GM19240 (cell line): ENCODE measurements at regions not wholly inside any gene's neighbourhood (a gene's known extent, or its start where the extent isn't known, plus 50 kb on each side); places are given as distances from the start of the nearest gene placed in this dataset.
"Not testable (repeated sequence)": the region's sequence is repeated elsewhere in the genome, so short reads cannot be mapped to it uniquely, and the experiment has no call there.

Source experiments
- DNase-seq: peaks from one replicate; pipeline ENCODE4 v3.0.0; 2011; ENCODE audit warnings: low spot score; ENCODE audit not compliant: insufficient read length

DNA sequence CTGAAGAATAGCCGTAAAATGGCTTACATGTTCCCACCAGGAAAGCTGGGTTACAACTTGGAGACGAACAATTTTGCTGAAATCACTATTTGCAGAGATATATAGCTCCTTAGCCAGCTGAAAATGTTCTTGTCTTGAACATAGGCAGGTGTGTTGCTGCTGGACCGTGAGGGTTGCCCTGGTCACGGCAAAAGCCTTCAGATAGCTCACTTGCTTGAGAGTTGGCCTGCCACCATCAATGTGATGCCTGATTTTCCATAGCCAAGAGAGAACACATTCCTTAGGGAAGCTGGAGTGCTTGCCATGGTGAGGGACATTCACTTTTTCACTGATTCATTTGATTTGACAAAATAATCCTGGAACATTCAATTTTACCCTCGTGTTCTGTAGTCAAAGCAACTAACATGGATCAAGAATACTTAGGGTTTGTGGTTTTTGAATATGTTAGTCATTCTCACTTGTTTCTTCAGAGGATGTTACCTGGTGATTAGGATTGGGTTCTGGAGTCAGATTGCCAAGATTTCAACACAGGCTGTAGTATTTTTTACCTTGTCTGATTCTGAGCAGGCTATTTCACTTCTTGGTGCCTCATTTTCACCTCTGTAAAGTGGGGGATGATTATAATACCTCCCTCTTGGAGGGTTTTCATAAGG is 536.9 kb downstream of the RAPGEF2 start:
- no peak for DNase-seq

DNA sequence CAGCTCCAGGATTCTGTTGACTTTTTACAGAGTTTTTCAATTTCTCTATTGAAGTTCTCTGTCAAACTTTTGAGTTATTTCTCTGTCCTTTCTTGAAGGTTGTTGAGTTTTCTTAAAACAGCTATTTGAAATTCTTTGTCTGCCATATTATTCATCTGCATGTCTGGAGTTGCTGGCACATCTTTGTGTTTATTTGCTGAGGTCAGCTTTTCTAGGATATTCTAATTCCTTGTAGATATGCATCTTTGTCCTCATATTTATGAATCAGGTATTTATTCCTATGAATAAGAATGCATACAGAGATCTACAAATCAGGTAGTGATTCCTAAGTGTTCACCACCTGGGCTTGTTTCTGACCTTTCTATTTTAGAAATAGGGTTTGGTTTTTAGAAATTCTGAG is 546.4 kb downstream of the RAPGEF2 start:
- no peak for DNase-seq

DNA sequence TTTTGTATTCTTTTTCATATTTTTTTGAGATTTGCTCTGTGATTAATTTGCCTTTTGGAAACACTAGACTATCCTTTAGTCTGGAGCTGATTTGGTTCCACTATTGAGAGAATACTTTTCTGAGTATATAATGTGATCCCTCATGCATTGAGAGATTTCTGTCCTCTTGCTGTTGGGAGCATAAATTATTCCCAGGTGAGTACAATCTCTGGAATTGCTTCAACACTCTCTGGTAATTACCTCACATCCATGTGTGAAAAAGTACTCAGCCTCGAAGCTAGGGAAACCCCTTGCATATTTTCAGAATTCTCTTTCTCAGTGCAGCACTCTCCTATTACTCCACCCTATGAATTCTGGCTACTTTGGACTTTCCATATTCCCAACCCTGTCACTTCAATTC is 550.0 kb downstream of the RAPGEF2 start:
- no peak for DNase-seq

DNA sequence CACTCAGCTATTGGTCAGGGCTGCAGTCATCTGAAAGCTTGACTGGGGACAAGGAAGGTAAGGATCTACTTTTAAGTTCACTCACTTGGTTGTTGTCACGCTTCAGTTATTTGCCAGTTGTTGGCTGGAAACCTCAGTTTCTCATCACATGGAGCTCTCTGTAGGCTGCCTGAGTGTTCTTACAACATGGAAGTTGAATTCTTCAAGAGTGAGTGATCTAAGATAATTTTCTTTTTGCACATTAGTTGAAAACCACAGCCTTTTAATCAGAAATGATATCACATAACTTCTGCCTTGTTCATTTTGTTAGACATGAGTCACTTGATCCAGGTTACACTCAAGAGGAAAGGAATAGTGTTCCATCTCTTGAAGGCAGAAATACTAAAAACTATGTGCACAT is 552.7 kb downstream of the RAPGEF2 start:
- DNase-seq: no peak

DNA sequence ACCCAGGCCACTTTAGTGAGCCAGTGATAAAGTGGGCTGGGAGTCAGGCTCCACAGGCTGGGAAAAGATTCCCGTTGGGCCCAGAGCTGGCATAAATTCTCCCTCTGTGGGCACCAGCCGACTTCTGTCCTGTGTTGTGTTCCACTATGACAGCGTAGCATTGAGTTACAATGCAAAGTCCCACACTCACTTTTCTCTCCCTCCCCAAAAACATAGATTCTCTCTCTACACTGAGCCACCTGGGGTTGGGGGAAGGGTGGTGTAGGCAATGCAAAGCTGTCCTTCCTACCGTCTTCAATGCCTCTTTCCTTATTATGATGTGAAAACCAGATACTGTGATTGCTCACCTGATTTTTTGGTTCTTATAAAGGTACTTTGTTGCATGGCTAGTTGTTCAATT is 566.2 kb downstream of the RAPGEF2 start:
- DNase-seq: no peak

DNA sequence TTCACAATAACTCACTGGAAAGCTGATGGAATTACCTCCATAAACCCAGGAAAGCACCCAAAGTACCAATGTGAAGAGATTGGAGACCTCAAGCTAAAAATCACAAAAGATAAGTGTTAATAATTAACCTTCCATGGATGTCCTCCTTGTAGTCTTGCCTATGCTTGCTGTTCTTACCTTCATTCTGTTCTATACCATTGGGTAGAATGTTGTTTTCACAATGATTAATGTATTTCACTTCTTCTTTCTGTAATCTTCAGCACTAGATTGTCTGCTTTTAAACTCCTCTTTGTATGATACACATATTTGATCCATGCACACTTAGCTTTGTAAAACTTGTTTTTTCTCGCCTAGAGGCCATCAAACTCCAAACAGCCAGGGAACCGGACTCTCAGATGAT is 570.3 kb downstream of the RAPGEF2 start:
- no peak for DNase-seq

DNA sequence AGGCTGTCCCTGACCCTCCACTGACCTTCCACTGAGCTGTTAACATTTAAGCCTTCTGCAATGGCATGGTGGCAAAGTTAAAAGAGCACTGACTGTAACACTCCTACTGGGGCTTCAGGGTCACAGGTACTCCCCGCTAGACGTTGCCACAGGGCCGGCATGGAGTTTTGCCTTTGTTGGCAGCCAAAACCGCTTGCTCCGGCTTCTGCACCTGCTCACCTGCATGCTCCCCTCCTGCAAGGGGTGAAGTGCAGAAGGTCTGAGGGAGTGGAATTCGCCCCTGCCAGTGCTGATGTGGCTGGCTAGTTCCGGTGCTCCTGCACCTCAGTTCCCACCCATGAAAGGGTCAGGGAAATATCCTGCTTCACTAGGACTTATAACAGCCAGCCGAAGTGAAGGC is 571.4 kb downstream of the RAPGEF2 start:
- DNase-seq: no peak

DNA sequence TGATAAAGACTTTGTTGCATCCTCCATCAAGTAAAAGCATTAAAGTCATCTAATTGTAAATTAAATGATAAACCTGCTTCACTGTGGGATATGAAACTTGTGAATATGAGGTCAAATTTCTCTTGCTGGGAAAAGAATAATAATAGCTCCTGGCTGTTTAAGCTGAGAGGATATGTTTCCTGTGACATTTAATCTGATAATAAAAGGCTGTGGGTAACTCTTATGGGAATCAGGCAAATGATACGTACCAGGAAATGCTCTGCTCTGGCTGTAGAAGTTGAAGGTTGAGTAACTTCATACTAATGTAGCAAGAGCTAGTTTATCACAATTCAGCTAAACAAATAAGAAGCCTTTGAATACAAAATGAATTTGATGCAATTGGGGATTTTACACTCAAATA is 574.6 kb downstream of the RAPGEF2 start:
- DNase-seq: no peak

DNA sequence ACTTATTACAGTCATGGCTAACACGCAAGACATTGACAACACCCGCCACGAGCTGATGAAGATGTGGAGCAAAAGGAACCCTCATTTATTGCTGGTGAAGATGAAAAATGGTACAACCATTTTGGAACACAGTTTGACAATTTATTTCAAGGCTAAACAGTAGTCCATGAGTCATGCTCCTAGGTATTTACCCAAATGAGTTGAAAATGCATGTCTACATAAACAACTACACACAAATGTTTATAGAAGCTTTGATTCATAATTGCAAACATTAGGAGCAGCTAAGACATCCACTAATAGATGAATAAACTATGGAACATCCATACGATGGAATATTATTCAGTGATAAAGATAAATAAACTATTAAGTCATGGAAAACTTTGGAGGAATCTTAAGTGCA is 580.1 kb downstream of the RAPGEF2 start:
- no peak for DNase-seq

DNA sequence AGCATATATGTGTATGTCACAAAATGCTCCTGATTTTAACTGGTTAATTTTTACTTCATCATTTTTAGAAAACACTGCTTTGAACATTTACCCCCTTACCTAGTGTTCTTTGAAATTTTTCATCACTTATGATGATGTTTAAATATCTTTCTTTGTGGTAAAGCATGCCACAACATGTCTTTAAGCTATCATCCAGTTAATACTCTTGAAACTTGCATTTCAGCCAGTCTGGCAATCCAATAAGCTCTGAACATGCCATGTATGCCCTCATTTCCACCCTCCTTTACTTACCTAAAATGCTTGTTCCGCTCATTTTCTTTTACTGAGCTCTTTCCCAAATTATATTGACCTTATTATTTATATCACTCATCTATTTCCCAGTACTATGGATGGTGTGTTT is 581.2 kb downstream of the RAPGEF2 start:
- no peak for DNase-seq

DNA sequence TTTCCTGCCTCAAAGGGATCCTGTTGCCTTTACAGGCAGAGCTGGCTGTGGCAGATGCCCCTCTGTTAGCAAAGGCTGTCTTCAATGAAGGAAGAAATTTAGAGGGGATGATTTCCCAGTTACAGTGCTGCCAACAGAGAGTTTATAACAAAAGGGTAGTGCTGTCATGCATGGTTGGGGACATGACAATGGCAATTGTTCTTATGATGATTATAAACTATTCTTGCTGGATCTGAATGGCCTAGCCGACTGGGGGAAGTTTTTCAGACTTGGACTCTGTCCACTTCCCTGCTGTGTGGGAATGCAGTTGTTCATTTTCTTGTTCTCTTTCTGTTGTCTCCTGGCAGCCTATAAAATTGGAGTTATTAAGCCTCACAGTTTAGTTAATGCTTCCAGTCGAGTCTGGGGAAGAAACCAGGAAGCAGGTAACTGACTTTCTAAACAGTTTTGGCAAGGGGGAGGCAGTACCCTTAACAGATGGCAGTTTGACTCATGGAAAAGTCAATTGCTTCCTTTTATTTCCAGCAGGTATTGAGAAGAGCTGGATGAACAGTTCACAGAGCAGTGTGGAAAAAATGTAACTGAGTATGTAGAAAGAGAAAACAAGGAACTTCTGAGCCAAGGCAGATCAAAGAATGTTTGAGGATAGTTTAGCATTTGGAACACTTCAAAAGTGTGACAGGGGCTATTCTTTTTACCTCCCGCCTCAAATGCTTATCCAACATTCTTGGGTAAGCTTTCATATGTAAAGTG is 582.6 kb downstream of the RAPGEF2 start:
- no peak for DNase-seq

DNA sequence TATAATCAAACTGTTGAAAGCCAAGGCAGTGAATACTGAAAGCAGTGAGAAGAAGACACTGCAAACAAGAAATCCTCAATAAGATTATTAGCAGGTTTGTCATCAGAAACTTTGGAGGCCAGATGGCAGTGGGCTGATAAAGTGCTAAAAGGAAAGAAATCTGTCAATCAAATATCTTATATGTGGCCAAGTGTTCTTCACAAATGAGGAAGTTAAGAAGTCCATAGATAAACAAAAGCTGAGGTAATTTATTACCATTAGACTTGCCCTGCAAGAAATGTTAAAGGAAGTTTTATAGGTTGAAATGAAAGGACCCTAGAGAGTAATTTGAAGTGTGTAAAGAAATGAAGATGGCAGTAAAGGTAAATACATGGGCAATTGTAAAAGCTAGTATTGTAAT is 586.6 kb downstream of the RAPGEF2 start:
- DNase-seq: no peak

DNA sequence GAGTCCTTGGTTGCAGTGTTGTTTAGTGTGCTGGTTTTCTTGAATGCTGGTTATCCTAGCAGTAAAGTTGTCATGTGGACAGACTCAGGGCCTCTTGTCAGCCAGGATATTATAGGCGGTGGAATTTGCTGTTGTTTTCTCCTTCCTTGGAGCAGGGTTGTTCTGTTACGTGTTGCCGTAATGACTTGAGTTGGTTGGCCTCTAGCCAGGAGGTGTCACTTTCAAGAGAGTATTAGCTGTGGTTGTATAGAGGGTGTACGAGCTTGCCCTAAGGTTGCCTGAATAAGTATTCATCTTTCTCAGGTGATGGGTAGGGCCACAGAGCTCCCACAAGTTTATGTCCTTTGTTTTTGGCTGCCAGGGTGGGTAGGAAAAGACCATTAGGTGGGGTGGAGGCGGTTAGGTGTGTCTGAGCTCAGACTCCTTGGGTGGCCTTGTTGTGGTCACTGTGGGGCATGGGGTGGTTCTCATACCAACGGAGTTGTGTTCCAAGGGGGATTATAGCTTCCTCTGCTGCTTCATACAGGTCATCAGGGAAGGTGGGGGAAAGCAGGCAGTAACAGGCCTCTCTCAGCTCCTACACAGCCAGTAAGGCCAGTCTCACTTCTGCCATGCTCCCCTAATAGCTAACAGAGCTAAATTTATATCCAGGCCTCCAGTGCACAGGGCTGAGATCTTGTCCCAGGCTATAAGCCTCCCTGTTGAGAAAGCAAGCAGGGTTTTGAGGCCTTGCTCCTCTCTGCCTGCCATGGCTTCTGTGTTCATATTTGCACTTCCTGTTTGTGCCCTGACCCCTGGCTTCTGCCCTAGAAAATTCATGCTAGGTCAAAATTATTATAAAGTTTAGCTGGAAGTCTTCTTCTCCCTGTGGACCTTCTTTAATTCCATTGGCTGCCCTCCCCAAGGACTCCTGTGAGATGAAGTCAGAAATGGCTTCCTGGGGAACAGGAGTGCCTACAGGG is 594.7 kb downstream of the RAPGEF2 start:
- no peak for DNase-seq

DNA sequence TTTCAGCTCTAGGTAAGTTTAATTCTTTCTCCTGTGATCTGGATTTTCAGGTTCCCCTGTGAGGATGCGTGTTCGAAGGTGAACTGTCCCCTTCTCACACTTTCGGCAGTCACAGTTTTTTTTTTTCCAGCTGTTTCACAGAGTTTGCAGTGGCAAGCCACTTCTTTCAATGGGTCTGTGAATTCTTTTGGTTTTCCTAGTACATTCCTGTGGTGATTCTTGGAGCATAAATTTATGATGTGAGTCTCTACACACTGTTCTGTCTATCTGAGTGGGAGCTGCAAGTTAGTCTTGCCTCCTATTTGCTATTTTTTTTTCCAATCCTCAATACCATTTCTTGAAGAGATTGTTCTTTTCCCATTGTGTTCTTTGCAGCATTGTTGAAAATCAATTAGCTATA is 595.5 kb downstream of the RAPGEF2 start:
- DNase-seq: no peak

DNA sequence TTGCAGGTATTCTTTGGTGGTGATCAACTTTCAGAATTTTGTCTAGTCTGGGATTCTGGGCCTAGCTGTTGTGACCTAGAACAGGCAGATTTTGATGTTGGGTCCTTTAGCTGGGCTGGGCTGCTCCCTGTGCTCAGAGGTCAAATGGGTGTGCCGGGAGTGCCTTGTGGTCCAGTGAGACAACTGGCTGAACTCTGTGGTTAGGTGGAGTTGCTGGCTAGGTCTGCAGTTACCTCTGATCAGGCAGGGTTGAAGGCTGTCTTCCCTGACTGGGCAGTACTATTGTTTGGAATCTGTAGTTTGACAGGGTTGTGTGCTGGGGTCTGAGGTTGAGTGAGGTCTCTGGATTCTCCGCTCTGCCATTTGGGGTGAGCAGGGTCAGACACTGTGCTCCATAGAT is 599.3 kb downstream of the RAPGEF2 start:
- DNase-seq: no peak

DNA sequence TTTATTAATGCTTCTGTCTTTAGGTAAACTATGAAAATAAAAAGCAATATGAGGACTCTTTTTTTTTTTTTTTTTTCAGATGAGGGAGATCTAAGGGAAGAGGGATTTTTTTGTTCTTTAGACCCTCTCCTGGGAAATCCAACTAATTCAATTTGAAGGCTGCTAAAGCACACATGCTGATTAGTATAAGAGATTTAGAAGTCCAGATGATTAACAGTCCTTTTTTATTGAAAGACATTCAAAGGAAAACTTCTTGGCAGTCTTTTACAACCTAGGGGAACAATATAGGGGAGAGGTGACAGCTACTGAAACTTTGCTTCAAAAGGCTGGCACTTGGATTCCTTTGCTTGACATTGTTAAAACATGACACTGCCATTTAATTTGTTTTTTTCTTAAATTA is 602.5 kb downstream of the RAPGEF2 start:
- DNase-seq: no peak

DNA sequence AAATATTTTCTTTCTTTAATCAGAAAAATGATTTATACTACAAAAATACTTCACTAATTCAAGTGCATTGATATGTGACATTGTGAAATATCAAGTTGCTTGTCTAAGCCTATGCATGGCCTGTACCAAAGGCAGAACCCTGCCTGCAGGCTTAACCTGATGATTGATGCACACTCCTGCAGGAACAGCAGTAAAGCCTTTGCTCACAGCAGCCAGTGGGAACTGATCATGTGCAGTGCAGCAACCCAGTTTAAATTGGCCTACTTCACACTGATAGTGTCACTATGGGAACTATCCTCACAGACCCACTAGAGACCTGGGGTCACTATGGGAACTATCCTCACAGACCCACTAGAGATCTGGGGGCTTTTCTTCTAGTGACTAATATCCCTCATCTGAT is 603.8 kb downstream of the RAPGEF2 start:
- no peak for DNase-seq

DNA sequence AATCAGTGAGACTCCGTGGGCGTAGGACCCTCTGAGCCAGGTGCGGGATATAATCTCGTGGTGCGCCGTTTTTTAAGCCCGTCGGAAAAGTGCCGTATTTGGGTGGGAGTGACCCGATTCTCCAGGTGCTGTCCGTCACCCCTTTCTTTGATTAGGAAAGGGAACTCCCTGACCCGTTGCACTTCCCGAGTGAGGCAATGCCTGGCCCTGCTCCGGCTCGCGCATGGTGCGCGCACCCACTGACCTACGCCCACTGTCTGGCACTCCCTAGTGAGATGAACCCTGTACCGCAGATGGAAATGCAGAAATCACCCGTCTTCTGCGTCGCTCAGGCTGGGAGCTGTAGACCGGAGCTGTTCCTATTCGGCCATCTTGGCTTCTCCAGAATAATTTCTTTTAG is 612.3 kb downstream of the RAPGEF2 start:
- not testable (repeated sequence) for DNase-seq

DNA sequence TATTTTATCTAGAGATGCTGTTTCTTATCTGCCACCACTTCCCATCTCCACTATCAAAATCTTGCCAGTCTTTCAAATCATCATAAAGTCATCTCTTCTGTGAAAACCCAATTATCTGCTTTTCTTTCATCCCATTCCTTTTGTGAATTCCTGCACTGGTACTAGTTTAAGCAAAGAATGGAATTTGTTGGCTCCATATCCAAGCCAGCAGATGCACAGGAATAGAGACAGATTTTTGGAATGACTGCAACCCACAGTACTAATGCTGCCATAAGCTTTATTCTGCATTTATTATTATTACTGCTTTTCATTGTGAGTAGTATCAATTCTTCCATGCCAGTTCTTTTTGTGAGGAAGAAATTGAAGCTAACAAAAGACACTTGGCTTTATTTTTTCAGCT is 616.7 kb downstream of the RAPGEF2 start:
- DNase-seq: no peak

DNA sequence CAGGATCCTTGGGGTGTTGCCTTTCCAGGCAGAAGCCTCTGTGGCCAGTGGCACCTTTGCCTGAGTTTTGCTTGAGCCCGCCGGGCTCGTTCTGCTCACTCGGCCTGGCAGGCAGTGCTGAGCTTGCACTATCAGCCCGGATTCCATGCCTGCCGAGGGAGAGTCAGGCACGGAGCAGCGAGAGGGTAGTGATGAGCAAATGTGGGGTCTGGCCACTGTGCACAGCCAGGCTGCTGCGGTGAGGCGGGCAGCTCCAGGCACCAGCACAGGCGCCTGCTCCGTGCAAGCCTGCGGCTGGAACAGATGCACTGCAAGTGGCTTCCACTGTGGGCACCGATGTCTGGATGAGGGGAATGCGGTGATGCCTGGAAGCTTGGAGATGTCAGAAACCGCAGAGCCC is 619.2 kb downstream of the RAPGEF2 start:
- no peak for DNase-seq

DNA sequence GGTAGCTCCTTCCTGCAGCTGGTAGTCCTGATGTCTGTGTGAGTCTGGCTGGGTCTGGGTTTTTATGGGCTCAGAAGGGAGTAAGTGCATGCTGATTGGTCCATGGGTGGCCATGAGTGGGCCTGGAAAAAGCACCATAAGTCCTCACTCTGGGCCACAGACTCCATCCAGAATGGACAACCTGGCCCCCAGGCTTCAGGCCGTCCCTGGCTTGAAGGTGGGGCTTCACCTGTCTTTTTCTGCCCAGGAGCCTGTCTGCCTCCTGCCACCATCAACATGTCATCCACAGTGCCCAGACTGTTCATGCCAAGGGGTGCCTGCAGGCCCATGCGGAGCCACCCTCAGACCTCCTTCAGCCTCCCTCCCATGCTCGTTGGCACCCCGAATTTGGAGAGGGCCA is 620.0 kb downstream of the RAPGEF2 start:
- DNase-seq: no peak

DNA sequence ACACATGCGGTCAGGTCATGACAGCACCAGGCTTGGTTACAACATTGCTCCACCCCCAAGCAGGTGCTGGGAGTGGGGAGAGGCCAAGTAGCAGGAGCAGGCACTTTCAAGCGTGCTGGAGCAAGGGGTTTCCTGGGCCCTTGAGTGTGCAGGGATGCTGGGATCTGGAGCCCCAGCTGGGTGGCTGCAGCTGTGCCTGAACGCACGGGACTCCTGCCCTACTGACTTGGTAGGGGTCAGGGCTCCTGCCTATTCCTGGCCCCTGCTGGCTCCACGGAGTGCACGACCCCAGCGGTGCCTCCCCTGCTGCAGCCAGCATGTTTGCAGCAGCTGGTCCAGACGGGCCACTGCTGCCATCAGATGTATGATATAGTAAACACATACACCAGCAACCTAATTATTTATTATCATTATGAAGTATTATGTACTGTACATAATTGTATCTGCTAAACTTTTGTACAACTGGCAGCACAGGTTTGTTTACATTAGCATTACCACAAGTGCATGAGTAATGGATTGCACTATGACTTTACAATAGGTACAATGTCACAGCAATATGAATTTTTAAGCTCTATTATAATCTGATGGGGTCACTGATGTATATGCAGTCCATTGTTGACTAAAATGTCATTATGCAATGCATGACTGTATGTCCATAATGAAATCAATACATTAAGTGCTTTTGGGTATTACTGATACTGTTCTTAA is 620.6 kb downstream of the RAPGEF2 start:
- DNase-seq: no peak
